DND-41 (cell line): ENCODE measurements at regions not wholly inside any gene's neighbourhood (a gene's known extent, or its start where the extent isn't known, plus 50 kb on each side); places are given as distances from the start of the nearest gene placed in this dataset.

Source experiments
- ATAC-seq: fragments of 200-7000 bp; cut with Tn5 transposase; 3 replicates; pipeline ENCODE4 v1.9.1; 2021; ENCODE audit warnings: low read depth; ENCODE audit not compliant: insufficient read depth
- DNase-seq: peaks from one replicate; pipeline ENCODE4 v3.0.0-alpha.2; 2020
- H2AFZ ChIP-seq: 2 replicates; pipeline ENCODE4 v1.6.0; 2012; ENCODE audit warnings: low read depth, low read length
- H3K27ac ChIP-seq: 2 replicates; pipeline ENCODE4 v1.5.1; 2012; ENCODE audit warnings: low read length, inconsistent platforms
- H3K27me3 ChIP-seq: fragments of 200-600 bp; sonication (generic); 2 replicates; pipeline ENCODE4 v1.6.0; 2012; ENCODE audit warnings: low read length, mild to moderate bottlenecking, inconsistent platforms; ENCODE audit not compliant: insufficient read depth, poor library complexity
- H3K36me3 ChIP-seq: 2 replicates; pipeline ENCODE4 v1.5.1; 2012; ENCODE audit warnings: low read length, inconsistent platforms; ENCODE audit not compliant: insufficient read depth
- H3K4me1 ChIP-seq: 2 replicates; pipeline ENCODE4 v1.5.1; 2012; ENCODE audit warnings: mild to moderate bottlenecking, low read length; ENCODE audit not compliant: insufficient read depth
- H3K4me2 ChIP-seq: 2 replicates; pipeline ENCODE4 v1.6.0; 2012; ENCODE audit warnings: mild to moderate bottlenecking, moderate library complexity, low read length, inconsistent platforms; ENCODE audit not compliant: insufficient read depth
- H3K4me3 ChIP-seq, 2 experiments: fragments of 200-600 bp in 1 of 2; shearing (Covaris generic) in 1 of 2; 2 replicates each; pipeline ENCODE4 v1.5.1; 2012 to 2016; ENCODE audit warnings: inconsistent platforms in 2 of 2, low read length in 2 of 2, mild to moderate bottlenecking in 2 of 2, low read depth in 1 of 2, moderate library complexity in 1 of 2
- H3K79me2 ChIP-seq: 2 replicates; pipeline ENCODE4 v1.6.0; 2012; ENCODE audit warnings: low read length, inconsistent platforms; ENCODE audit not compliant: insufficient read depth
- H3K9ac ChIP-seq: 2 replicates; pipeline ENCODE4 v1.6.0; 2012; ENCODE audit warnings: low read depth, mild to moderate bottlenecking, inconsistent platforms, low read length, moderate library complexity
- H3K9me3 ChIP-seq: 2 replicates; pipeline ENCODE4 v1.5.1; 2012; ENCODE audit warnings: low read length, moderate library complexity, mild to moderate bottlenecking, inconsistent platforms; ENCODE audit not compliant: insufficient read depth, severe bottlenecking
- H4K20me1 ChIP-seq: 2 replicates; pipeline ENCODE4 v1.6.0; 2012; ENCODE audit warnings: low read length; ENCODE audit not compliant: insufficient read depth
- EZH2 ChIP-seq: IDR thresholded peaks from 3 replicates; pipeline ENCODE4 v1.6.1; 2012; ENCODE audit warnings: borderline replicate concordance, low read depth, mild to moderate bottlenecking, moderate library complexity, low read length, inconsistent platforms; ENCODE audit not compliant: severe bottlenecking
- TF ChIP-seq, protein P1 (sequence below): IDR thresholded peaks from 2 replicates; pipeline ENCODE4 v1.5.1; 2012; ENCODE audit warnings: borderline replicate concordance, low read length, moderate library complexity, mild to moderate bottlenecking; ENCODE audit not compliant: poor library complexity, severe bottlenecking; ENCODE audit errors: extremely low read depth

DNA sequence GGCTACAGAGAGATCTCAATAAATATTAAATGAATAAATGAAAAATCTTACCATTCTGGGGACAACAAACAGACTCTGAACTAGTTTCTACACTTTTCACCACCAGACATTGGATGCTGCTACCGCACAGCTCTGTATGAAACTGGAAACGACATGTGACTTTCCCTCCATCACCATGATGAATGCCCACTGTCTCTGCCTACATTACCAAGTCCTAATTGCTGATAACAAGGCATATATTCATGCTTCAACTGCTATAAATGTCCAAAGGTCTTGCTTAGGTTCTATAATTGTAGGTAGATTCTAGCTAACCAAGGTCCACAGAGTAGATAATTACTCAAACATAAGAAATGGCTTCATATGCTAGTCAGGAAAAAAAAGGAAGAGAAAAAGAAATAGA, 399.4 kb upstream of the ADGRL3 start:
- no peak for TF ChIP-seq EZH2
- TF ChIP-seq, protein P1, sequence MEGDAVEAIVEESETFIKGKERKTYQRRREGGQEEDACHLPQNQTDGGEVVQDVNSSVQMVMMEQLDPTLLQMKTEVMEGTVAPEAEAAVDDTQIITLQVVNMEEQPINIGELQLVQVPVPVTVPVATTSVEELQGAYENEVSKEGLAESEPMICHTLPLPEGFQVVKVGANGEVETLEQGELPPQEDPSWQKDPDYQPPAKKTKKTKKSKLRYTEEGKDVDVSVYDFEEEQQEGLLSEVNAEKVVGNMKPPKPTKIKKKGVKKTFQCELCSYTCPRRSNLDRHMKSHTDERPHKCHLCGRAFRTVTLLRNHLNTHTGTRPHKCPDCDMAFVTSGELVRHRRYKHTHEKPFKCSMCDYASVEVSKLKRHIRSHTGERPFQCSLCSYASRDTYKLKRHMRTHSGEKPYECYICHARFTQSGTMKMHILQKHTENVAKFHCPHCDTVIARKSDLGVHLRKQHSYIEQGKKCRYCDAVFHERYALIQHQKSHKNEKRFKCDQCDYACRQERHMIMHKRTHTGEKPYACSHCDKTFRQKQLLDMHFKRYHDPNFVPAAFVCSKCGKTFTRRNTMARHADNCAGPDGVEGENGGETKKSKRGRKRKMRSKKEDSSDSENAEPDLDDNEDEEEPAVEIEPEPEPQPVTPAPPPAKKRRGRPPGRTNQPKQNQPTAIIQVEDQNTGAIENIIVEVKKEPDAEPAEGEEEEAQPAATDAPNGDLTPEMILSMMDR, result no peak
- no peaks in the 10 kb centered on the region for H3K36me3 ChIP-seq
- no peak for ATAC-seq

DNA sequence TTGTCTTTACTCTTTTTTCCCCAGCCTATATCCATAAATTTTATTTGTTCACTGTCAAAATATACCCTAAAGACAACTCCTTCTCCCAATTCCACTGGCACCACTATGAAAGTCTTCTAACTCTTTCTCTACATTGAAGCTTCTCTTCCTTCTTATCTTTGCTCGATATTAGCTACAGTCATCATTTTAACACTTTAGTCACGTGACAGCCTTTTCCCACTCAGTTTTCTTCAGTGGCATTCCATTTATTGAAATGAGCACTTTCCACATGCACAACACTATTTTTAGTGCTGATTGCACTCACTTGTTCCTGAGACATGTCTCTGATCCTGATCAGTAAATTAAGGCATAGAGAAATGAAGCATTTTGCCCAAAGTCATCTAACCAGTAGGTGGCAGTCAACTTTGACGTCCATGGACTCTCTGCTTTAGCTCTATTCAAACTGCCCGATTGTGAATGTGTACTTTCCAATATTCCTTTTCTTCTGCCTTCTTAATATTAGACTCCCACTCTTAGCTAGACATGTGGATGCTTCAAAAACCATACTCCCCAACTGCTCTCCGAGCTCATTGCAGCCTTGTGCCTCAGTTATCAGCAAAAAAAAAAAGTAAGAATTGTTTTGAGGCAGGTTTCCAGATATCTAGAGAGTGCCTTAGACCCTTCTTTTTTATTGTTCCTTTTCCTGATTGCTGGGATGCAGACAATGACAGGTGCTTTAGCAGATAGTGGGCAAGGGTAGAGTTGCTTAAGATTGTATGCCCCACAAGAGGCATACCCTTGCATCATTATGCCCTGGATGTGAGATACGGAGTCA, 394.4 kb upstream of the ADGRL3 start:
- ATAC-seq (no peak), DNase-seq (no peak)
- Histone ChIP-seq H3K27ac (no peak overlapping the region), H4K20me1 (no peaks in the 10 kb centered on the region), H3K79me2 (no peaks in the 10 kb centered on the region), H3K4me2 (no peak overlapping the region), H3K4me1 (no peaks in the 10 kb centered on the region), H2AFZ (no peak overlapping the region), H3K27me3 (no peaks in the 10 kb centered on the region), H3K36me3 (no peaks in the 10 kb centered on the region), H3K4me3 (no peak overlapping the region), H3K9ac (no peak overlapping the region), H3K9me3 (no peaks in the 10 kb centered on the region)
- no peak for TF ChIP-seq EZH2
- TF ChIP-seq, protein P1, result peak; percentile 56

More for the DNA sequence above, 399.4 kb upstream of the ADGRL3 start:
- no peak overlapping the region for H3K4me3 ChIP-seq
- H4K20me1 ChIP-seq, result no peaks in the 10 kb centered on the region
- H3K27ac ChIP-seq, result no peak overlapping the region
- no peaks in the 10 kb centered on the region for H3K27me3 ChIP-seq
- no peak overlapping the region for H3K9ac ChIP-seq
- DNase-seq, result no peak
- H2AFZ ChIP-seq, result no peak overlapping the region
- H3K4me1 ChIP-seq, result no peaks in the 10 kb centered on the region
- H3K79me2 ChIP-seq, result no peaks in the 10 kb centered on the region
- no peak overlapping the region for H3K4me2 ChIP-seq
- H3K9me3 ChIP-seq, result no peaks in the 10 kb centered on the region

DNA sequence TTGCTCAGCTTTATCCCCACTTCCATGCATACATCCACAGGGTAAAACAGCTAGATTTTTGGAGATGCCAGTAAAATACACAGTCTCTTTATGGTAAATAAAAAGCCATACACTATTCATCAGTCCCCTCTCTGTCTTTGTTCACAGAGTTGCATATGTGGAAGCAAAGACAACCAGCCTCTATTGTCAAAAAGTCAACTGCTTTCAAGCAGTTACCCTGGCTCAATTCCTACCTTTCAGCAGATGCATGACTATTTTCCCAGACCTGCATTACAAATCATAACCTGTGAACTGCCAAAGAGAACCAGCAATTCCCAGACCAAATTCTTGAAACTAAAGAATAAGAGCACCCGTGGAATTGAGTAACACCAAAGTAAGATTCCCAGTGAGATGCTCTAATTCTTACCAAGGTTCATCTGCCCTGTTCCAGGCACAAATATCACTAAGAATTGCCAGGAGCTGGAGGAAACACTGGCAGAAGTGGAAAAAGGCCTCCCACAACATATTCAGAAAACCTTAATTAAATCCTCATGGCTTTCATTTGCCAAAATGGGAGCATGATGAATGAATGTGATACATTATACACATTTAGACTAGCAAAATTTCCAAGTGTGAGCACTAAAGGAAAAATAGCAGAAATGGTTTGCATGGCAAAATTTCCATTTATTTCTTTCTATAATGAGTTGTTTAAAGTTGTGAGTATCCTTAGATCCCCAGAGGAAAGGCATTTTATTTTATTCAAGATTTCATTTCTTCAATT, 391.2 kb upstream of the ADGRL3 start:
- no peak for ATAC-seq
- Histone ChIP-seq H3K9ac (no peak overlapping the region), H4K20me1 (no peaks in the 10 kb centered on the region), H3K27me3 (no peaks in the 10 kb centered on the region), H3K27ac (no peak overlapping the region), H3K9me3 (no peaks in the 10 kb centered on the region), H3K4me3 (no peak overlapping the region), H3K79me2 (no peaks in the 10 kb centered on the region), H3K4me2 (no peak overlapping the region), H3K4me1 (no peaks in the 10 kb centered on the region), H2AFZ (no peak overlapping the region), H3K36me3 (no peaks in the 10 kb centered on the region)
- TF ChIP-seq, protein P1, result no peak
- no peak for TF ChIP-seq EZH2
- no peak for DNase-seq
